ENCODE measurements at regions not wholly inside any gene's neighbourhood (a gene's known extent, or its start where the extent isn't known, plus 50 kb on each side); places are given as distances from the start of the nearest gene placed in this dataset.

- CTCF ChIA-PET = no interaction called here
- TF ChIP-seq CTCF (IDR thresholded peaks at IDR 0.05) = no peak
- intact Hi-C loops (cut with micrococcal nuclease) = no loop called here
- POLR2A ChIA-PET = no interaction called here
- no peaks in the 10 kb centered on the region for H3K36me3 Mint-ChIP-seq (ENCODE audit: low read depth)
- H3K4me1 Mint-ChIP-seq (ENCODE audit: low read depth) = no peaks in the 10 kb centered on the region
- peaks cover 8% of the 10 kb centered on the region for H3K9me3 Mint-ChIP-seq
- ATAC-seq (no peak), DNase-seq (no peak)
- no peak overlapping the region for H3K4me3 Mint-ChIP-seq
- no peaks in the 10 kb centered on the region for H3K27me3 Mint-ChIP-seq
- no peak overlapping the region for H3K27ac Mint-ChIP-seq
Observed at GRCh38 chr9:10899509-10899908, 286.7 kb upstream of the PTPRD start.

GRCh38 chr9:10903969-10904368 is 291.2 kb upstream of the PTPRD start:
- Mint-ChIP-seq H3K9me3 (peaks cover 8% of the 10 kb centered on the region), H3K36me3 (ENCODE audit: low read depth) (no peaks in the 10 kb centered on the region), H3K4me1 (ENCODE audit: low read depth) (no peaks in the 10 kb centered on the region), H3K27me3 (no peaks in the 10 kb centered on the region), H3K27ac (no peak overlapping the region), H3K4me3 (no peak overlapping the region)
- no peak for TF ChIP-seq CTCF (IDR thresholded peaks at IDR 0.05)
- POLR2A ChIA-PET = no interaction called here
- CTCF ChIA-PET = no interaction called here
- DNase-seq (no peak), ATAC-seq (no peak)
- intact Hi-C loops (cut with micrococcal nuclease) = no loop called here

- DNase-seq (no peak), ATAC-seq (no peak)
- ChIA-PET CTCF (no interaction called here), POLR2A (no interaction called here)
- Mint-ChIP-seq H3K4me1 (ENCODE audit: low read depth) (no peaks in the 10 kb centered on the region), H3K27me3 (no peaks in the 10 kb centered on the region), H3K27ac (no peak overlapping the region), H3K36me3 (ENCODE audit: low read depth) (no peaks in the 10 kb centered on the region), H3K4me3 (no peak overlapping the region), H3K9me3 (peaks cover 13% of the 10 kb centered on the region)
- no peak for TF ChIP-seq CTCF (IDR thresholded peaks at IDR 0.05)
- intact Hi-C loops (cut with micrococcal nuclease) = no loop called here
Observed at GRCh38 chr9:10910779-10911178, 298.0 kb upstream of the PTPRD start.

GRCh38 chr9:10911373-10911772 is 298.6 kb upstream of the PTPRD start:
- Mint-ChIP-seq H3K9me3 (peaks cover 13% of the 10 kb centered on the region), H3K4me1 (ENCODE audit: low read depth) (no peaks in the 10 kb centered on the region), H3K27me3 (no peaks in the 10 kb centered on the region), H3K27ac (no peak overlapping the region), H3K36me3 (ENCODE audit: low read depth) (no peaks in the 10 kb centered on the region), H3K4me3 (no peak overlapping the region)
- no peak for TF ChIP-seq CTCF (IDR thresholded peaks at IDR 0.05)
- ChIA-PET POLR2A (no interaction called here), CTCF (no interaction called here)
- ATAC-seq (no peak), DNase-seq (no peak)
- intact Hi-C loops (cut with micrococcal nuclease) = no loop called here

- ChIA-PET CTCF (no interaction called here), POLR2A (no interaction called here)
- Mint-ChIP-seq H3K4me3 (no peak overlapping the region), H3K4me1 (ENCODE audit: low read depth) (no peaks in the 10 kb centered on the region), H3K27ac (no peak overlapping the region), H3K27me3 (no peaks in the 10 kb centered on the region), H3K9me3 (peaks cover 2% of the 10 kb centered on the region), H3K36me3 (ENCODE audit: low read depth) (no peaks in the 10 kb centered on the region)
- DNase-seq (no peak), ATAC-seq (no peak)
- intact Hi-C loops (cut with micrococcal nuclease) = no loop called here
- no peak for TF ChIP-seq CTCF (IDR thresholded peaks at IDR 0.05)
Observed at GRCh38 chr9:10917001-10917400, 304.2 kb upstream of the PTPRD start.

Data from activated CD8-positive, alpha-beta T cell treated with anti-CD3 and anti-CD28 coated beads for 36 hours (primary cell).